Activated CD4-positive, alpha-beta memory T cell treated with anti-CD3 and anti-CD28 coated beads, Interleukin-2, amount 10 ng/mL, durations not matched to agents 7 days and 5 days (primary cell): ENCODE measurements at regions not wholly inside any gene's neighbourhood (a gene's known extent, or its start where the extent isn't known, plus 50 kb on each side); places are given as distances from the start of the nearest gene placed in this dataset.

Experiments
- CTCF ChIA-PET: fragments of 350-600 bp; sonication (Branson Sonifier 250); formaldehyde crosslinking; loops from one replicate; lab custom pipeline; 2021; ENCODE audit warnings: antibody characterized with exemption, inconsistent platforms; lab: Charles Lee
- POLR2A ChIA-PET: fragments of 350-600 bp; sonication (Branson Sonifier 250); formaldehyde crosslinking; loops from one replicate; lab custom pipeline; 2021; ENCODE audit warnings: antibody characterized with exemption; lab: Charles Lee
- DNase-seq: peaks from one replicate; pipeline ENCODE4 v3.0.0-alpha.2; 2020
- H3K27ac Mint-ChIP-seq: one replicate; pipeline ENCODE4 v1.8.0; 2021; ENCODE audit warnings: mild to moderate bottlenecking, mixed read lengths
- H3K27me3 Mint-ChIP-seq: one replicate; pipeline ENCODE4 v1.8.0; 2021; ENCODE audit warnings: mixed read lengths
- H3K36me3 Mint-ChIP-seq: one replicate; pipeline ENCODE4 v1.8.0; 2021; ENCODE audit warnings: low read depth, mixed read lengths
- H3K4me1 Mint-ChIP-seq: one replicate; pipeline ENCODE4 v1.8.0; 2021; ENCODE audit warnings: mixed read lengths
- H3K4me3 Mint-ChIP-seq: one replicate; pipeline ENCODE4 v1.8.0; 2021; ENCODE audit warnings: mild to moderate bottlenecking, mixed read lengths
- H3K9me3 Mint-ChIP-seq: one replicate; pipeline ENCODE4 v1.8.0; 2021; ENCODE audit warnings: mixed read lengths

DNA sequence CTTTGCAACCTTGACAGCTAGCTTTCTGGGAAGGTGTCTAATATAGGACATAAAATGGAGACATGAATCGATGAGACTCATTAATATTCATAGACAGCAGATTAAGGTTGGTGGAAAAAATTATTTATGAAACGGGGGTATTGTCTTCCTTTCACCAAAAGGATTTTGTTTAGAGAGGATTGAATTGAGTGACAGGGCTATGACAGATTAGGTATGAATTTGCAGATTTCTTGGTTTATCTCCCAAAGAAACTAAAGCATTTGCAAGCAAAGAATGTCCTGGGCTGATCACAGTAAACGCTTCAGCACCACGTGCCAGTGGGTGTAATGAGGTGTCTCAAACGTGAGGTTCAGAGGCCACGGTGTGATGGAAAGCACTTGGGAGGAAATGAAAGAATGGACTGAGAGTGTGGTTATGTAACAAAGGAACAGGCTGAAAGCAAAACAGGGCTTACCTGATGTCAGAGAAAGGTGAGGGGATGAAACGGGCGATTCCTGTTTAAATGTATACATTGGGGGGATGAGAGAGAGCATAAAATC lies 329.2 kb upstream of the NPVF start:
- POLR2A ChIA-PET = no interaction called here
- no peak overlapping the region for H3K27ac Mint-ChIP-seq

DNA sequence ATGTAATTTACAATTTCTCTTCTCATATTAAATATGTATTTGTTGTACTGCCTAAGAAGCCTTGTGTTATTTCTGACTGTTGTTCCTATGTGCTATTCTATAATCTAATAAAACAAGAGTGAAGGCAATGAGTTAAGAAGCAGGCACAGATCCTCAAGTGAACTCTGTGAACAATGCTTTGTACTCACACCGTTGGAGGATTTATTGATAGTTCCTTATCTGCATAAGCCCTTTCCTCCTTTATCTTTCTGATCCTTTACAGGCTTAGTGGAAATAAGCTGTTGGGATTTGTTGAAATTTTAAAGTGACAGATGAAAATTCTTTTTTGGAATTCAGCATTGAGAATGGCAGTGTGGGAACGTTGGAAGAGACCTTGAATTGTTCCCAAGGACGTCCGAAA lies 329.6 kb upstream of the NPVF start:
- ChIA-PET POLR2A (no interaction called here), CTCF (no interaction called here)
- no peaks in the 10 kb centered on the region for H3K4me1 Mint-ChIP-seq
- no peaks in the 10 kb centered on the region for H3K9me3 Mint-ChIP-seq
- no peak overlapping the region for H3K27ac Mint-ChIP-seq
- peaks cover 9% of the 10 kb centered on the region for H3K27me3 Mint-ChIP-seq
- H3K36me3 Mint-ChIP-seq = no peaks in the 10 kb centered on the region
- DNase-seq = no peak
- no peak overlapping the region for H3K4me3 Mint-ChIP-seq

More for the DNA sequence above, 329.2 kb upstream of the NPVF start:
- H3K9me3 Mint-ChIP-seq = no peaks in the 10 kb centered on the region
- H3K36me3 Mint-ChIP-seq = no peaks in the 10 kb centered on the region
- no peaks in the 10 kb centered on the region for H3K4me1 Mint-ChIP-seq
- peaks cover 11% of the 10 kb centered on the region for H3K27me3 Mint-ChIP-seq
- DNase-seq = no peak
- H3K4me3 Mint-ChIP-seq = no peak overlapping the region
- CTCF ChIA-PET = no interaction called here

DNA sequence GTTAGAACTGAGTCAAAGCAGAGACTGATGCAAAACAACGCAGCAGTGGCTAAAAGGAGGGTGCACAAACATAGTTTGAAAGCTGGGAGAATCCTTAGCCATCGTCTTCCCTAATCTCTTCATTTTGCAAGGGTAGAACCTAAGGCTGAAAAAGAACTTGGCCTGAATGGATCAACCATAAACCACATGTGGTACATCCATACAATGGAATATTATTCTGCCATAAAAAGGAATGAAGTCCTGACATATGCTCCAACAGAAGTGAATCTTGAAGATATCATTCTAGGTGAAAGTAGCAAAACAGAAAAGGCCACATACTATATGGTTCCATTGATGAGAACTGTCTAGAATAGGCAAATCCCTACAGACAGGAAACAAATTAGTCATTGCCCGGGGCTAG lies 330.3 kb upstream of the NPVF start:
- DNase-seq = no peak
- Mint-ChIP-seq H3K9me3 (no peaks in the 10 kb centered on the region), H3K27ac (no peak overlapping the region), H3K36me3 (no peaks in the 10 kb centered on the region), H3K27me3 (peaks cover 9% of the 10 kb centered on the region), H3K4me1 (no peaks in the 10 kb centered on the region), H3K4me3 (no peak overlapping the region)
- CTCF ChIA-PET = interaction anchor here (1.5 kb wide), 1 partner anchor 299 kb away, joined by 3 read pairs; no protein-coding TSS in a partner anchor
- POLR2A ChIA-PET = no interaction called here

DNA sequence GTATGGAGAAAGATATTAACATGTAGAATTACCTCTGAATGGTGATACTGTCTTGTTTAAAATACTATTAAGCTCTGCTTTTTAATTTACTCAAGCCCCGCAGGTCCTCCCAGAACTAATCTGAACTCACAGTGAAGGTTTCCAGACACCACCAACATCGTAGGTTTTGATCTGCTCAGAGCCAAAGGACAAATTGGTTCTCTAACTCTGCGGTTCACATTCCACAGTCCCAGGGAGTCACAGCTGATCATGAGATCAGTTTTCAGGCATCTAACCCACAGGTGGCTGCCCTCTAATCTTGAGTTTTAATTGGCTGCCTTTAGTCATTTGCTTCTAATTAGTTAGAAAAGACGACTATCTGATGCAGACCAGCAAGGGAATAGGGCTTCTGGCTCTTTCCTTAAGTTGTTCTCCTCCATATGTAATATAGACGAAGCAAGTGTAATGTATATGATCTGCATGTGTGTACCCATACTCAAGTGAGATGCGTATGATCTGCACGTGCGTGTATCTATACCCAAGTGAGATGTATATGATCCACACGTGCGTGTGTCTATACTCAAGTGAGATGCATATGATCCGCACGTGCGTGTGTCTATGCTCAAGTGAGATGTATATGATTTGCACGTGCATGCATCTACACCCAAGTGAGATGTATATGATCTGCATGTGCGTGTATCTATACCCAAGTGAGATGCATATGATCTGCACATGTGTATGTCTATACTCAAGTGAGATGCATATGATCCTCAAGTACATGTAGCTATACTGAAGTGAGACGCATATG lies 331.5 kb upstream of the NPVF start:
- peaks cover 7% of the 10 kb centered on the region for H3K27me3 Mint-ChIP-seq
- POLR2A ChIA-PET = no interaction called here
- CTCF ChIA-PET = interaction anchor here (0.9 to 1.5 kb wide), 2 partner anchors 300 kb away, joined by 3 read pairs; no protein-coding TSS in a partner anchor
- H3K4me3 Mint-ChIP-seq = no peak overlapping the region
- H3K9me3 Mint-ChIP-seq = no peaks in the 10 kb centered on the region
- DNase-seq = no peak
- H3K36me3 Mint-ChIP-seq = no peaks in the 10 kb centered on the region
- no peaks in the 10 kb centered on the region for H3K4me1 Mint-ChIP-seq
- no peak overlapping the region for H3K27ac Mint-ChIP-seq

DNA sequence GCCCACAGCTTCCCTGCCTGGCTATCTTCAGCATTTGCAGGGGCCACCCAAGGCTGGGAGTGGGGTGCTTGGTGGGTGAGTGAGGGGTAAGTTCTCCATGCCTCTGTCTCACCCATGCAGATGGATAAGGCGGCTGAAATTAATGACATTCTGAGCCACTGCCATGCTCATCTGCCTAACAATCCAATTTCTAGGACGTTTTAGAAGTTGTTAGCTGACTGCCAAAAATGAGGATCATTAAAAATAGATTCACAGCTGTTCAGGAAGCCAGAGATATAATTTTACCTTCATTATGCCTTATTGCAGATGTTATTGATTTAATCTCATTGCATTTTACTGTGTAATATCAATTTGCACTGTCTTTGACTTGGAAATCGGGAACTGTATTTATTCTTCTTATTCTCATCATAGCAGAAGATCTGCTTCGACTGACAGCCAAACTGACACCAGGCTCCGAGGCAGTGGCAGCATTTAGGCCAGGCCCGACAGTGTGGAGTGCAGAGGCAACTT lies 334.4 kb upstream of the NPVF start:
- Mint-ChIP-seq H3K4me1 (peaks cover 3% of the 10 kb centered on the region), H3K27ac (no peak overlapping the region), H3K36me3 (no peaks in the 10 kb centered on the region), H3K27me3 (peaks cover 4% of the 10 kb centered on the region), H3K9me3 (no peaks in the 10 kb centered on the region), H3K4me3 (no peak overlapping the region)
- POLR2A ChIA-PET = no interaction called here
- DNase-seq = no peak
- CTCF ChIA-PET = interaction anchor here (8.5 kb wide), 1 partner anchor 304 kb away, joined by 104 read pairs; no protein-coding TSS in a partner anchor

DNA sequence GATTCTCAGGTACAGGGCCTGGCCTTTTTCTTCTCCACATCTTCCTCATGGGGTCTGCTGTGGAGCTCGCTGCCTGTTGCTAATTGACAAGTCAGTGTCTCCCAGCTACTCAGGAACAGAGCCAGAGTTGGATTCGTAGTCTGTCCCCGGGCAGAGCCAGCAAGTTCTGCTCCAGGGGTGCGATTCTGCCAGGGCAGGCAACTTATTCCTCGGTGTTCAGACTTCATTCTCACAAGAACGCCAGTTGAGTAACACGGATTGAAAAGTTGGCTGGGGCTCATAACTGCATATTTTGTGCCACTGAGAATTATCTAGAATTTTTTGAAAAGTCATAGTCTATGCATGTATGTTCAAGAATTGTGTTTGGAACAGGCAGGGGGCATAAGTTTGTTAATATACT lies 336.7 kb upstream of the NPVF start:
- Mint-ChIP-seq H3K4me3 (no peak overlapping the region), H3K9me3 (no peaks in the 10 kb centered on the region), H3K36me3 (no peaks in the 10 kb centered on the region), H3K4me1 (peaks cover 7% of the 10 kb centered on the region), H3K27ac (no peak overlapping the region), H3K27me3 (no peaks in the 10 kb centered on the region)
- CTCF ChIA-PET = interaction anchor here (0.9 to 8.5 kb wide), 13 partner anchors 9 to 321 kb away, joined by 3 to 104 read pairs (median 4); no protein-coding TSS in a partner anchor
- POLR2A ChIA-PET = no interaction called here
- no peak for DNase-seq

DNA sequence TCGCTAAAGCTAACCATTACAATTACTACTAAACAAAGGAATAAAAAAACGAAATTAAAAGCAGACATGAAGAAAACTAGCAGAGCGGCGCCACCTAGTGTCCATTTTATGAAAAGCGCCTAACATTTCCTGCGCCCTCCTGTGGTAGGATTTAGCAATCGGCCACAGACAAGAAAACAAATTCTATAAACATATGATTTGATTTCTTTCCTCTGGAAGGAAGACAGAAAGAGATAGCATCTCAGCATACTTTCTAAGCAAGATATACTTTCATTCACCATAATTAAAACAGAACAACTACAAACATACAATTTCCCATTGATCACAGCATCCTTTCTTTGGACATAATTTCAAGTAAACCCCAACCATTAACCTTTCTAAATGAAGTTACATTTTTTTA lies 337.7 kb upstream of the NPVF start:
- ChIA-PET CTCF (interaction anchor here (0.7 to 8.5 kb wide), 20 partner anchors 8 to 322 kb away, joined by 3 to 104 read pairs (median 3); no protein-coding TSS in a partner anchor), POLR2A (no interaction called here)
- H3K27ac Mint-ChIP-seq = no peak overlapping the region

DNA sequence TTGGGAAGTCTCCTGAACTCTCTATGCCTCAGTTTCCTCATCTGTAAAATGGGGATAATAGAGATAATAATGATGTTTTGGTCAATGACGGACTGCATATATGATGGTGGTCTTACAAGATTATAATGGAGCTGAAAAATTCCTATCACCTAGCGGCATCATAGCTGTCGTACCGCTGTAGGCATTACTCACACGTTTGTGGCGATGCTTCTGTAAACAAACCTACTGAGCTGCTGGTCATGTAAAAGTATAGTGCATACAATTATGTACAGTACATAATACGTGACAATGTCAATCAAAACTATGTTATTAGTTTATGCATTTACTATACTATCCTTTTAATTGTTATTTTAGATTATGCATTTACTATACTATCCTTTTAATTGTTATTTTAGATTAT lies 339.1 kb upstream of the NPVF start:
- H3K9me3 Mint-ChIP-seq = no peaks in the 10 kb centered on the region
- peaks cover 7% of the 10 kb centered on the region for H3K4me1 Mint-ChIP-seq
- H3K27me3 Mint-ChIP-seq = no peaks in the 10 kb centered on the region
- H3K27ac Mint-ChIP-seq = no peak overlapping the region
- H3K36me3 Mint-ChIP-seq = no peaks in the 10 kb centered on the region
- DNase-seq = no peak
- CTCF ChIA-PET = interaction anchor here (0.7 to 8.5 kb wide), 8 partner anchors 17 to 309 kb away, joined by 3 to 104 read pairs (median 6); no protein-coding TSS in a partner anchor
- POLR2A ChIA-PET = no interaction called here
- H3K4me3 Mint-ChIP-seq = no peak overlapping the region

More for the DNA sequence above, 337.7 kb upstream of the NPVF start:
- H3K27me3 Mint-ChIP-seq = no peaks in the 10 kb centered on the region
- H3K4me3 Mint-ChIP-seq = no peak overlapping the region
- no peaks in the 10 kb centered on the region for H3K9me3 Mint-ChIP-seq
- H3K4me1 Mint-ChIP-seq = peaks cover 7% of the 10 kb centered on the region
- DNase-seq = peak; percentile 72
- no peaks in the 10 kb centered on the region for H3K36me3 Mint-ChIP-seq

DNA sequence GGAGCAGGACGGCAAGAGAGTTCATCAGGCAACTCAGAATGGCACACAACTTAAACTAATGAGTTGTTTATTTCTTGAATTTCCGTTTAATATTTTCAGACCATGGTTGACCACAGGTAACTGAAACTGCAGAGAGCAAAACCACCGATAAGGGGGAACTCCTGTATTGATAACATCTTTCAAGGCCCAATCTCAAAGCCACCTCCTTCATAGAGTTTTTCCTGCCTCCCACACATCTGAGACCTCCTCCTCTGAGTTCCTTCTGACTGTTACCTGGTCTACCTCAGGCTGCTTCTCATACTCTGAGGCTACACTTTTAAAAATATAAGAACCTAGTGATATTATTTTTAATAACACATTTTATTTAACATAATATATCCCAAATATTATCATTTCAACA lies 341.5 kb upstream of the NPVF start:
- DNase-seq = no peak
- peaks cover 7% of the 10 kb centered on the region for H3K4me1 Mint-ChIP-seq
- H3K27me3 Mint-ChIP-seq = no peaks in the 10 kb centered on the region
- no peak overlapping the region for H3K4me3 Mint-ChIP-seq
- H3K36me3 Mint-ChIP-seq = no peaks in the 10 kb centered on the region
- no peak overlapping the region for H3K27ac Mint-ChIP-seq
- CTCF ChIA-PET = interaction anchor here (1.1 to 8.5 kb wide), 4 partner anchors 10 to 311 kb away, joined by 5 to 104 read pairs (median 9); no protein-coding TSS in a partner anchor
- POLR2A ChIA-PET = no interaction called here
- H3K9me3 Mint-ChIP-seq = no peaks in the 10 kb centered on the region

DNA sequence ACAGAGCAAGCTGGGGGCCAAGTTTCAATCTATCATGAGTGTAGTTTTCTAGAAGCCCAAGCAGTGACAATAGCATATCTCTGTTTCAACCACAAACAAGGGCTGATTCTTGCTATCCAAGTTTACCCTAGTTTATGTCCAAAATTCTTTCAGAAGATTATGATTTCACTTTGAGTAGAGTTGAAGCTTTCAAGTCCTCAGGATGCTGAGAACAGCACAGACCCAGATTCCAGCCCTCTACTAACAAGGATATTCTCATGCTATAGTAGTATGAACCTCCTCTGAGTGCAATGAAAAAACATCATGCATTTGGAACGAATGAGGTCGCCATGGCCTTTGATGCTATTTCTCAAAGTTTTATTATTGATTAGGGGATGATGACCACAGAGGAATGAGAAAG lies 344.1 kb upstream of the NPVF start:
- H3K9me3 Mint-ChIP-seq = no peaks in the 10 kb centered on the region
- CTCF ChIA-PET = interaction anchor here (1.4 to 2.6 kb wide), 2 partner anchors 279 to 313 kb away, joined by 3 to 8 read pairs; no protein-coding TSS in a partner anchor
- POLR2A ChIA-PET = no interaction called here

DNA sequence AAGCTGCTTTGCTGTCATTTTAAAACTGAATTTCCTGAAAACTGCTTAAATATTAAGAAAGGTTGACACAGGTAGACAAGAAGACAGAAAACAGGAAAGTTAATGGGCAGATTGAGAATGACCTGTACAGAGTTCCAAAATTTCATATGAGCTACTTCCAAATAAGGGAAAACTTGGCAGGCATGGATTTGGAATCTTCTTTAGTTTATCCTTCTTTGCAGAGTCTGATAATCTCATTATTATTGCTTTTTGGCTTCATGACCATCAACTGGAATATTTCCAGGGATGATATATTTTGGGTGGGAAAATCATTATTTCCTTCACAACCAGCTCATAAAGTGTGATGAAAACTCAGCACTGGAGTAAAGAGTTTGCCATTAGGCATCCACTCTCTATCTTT lies 346.5 kb upstream of the NPVF start:
- CTCF ChIA-PET = interaction anchor here (1.0 to 1.2 kb wide), 2 partner anchors 10 to 315 kb away, joined by 3 to 5 read pairs; no protein-coding TSS in a partner anchor
- peaks cover 8% of the 10 kb centered on the region for H3K27me3 Mint-ChIP-seq
- POLR2A ChIA-PET = no interaction called here

More for the DNA sequence above, 344.1 kb upstream of the NPVF start:
- Mint-ChIP-seq H3K4me1 (peaks cover 4% of the 10 kb centered on the region), H3K27ac (no peak overlapping the region), H3K27me3 (no peaks in the 10 kb centered on the region), H3K4me3 (no peak overlapping the region), H3K36me3 (no peaks in the 10 kb centered on the region)
- no peak for DNase-seq

DNA sequence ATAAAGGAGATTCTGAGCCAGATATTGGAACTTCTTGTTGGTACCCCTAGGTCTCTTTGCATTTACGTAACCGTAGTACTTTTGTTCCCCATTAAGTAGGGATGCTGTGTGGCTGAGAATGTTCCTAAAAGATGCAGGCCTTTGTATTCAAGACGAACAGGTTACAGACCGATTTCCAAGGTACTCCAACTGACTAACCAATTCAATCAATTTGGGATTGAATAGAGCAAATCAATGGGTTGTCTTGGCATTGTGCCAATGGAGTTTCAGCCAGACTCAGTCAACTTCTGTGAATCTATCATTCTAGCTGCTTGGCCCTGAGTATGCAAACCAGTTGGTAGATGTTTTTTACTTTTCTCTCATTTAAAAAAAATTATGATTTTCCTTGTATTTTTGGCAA lies 347.3 kb upstream of the NPVF start:
- ChIA-PET CTCF (interaction anchor here (1.6 kb wide), 1 partner anchor 10 kb away, joined by 6 read pairs; no protein-coding TSS in a partner anchor), POLR2A (no interaction called here)
- Mint-ChIP-seq H3K4me3 (no peak overlapping the region), H3K27ac (no peak overlapping the region), H3K27me3 (peaks cover 13% of the 10 kb centered on the region), H3K4me1 (peaks cover 3% of the 10 kb centered on the region), H3K36me3 (no peaks in the 10 kb centered on the region), H3K9me3 (no peaks in the 10 kb centered on the region)
- DNase-seq = no peak

More for the DNA sequence above, 346.5 kb upstream of the NPVF start:
- H3K9me3 Mint-ChIP-seq = no peaks in the 10 kb centered on the region
- H3K36me3 Mint-ChIP-seq = no peaks in the 10 kb centered on the region
- H3K4me1 Mint-ChIP-seq = peaks cover 3% of the 10 kb centered on the region
- H3K4me3 Mint-ChIP-seq = no peak overlapping the region
- no peak overlapping the region for H3K27ac Mint-ChIP-seq
- DNase-seq = no peak
